CD4-positive, alpha-beta T cell (primary cell): ENCODE measurements at regions not wholly inside any gene's neighbourhood (a gene's known extent, or its start where the extent isn't known, plus 50 kb on each side); places are given as distances from the start of the nearest gene placed in this dataset.

Experiments used
- ATAC-seq: fragments of 200-7000 bp; cut with Tn5 transposase; one replicate; pipeline ENCODE4 v1.10.0; 2022; ENCODE audit warnings: mild to moderate bottlenecking; ENCODE audit not compliant: poor library complexity
- CTCF ChIA-PET: fragments of 350-600 bp; sonication (Branson Sonifier 250); formaldehyde crosslinking; loops from one replicate; lab custom pipeline; 2021; ENCODE audit warnings: antibody characterized with exemption, inconsistent platforms; lab: Charles Lee
- POLR2A ChIA-PET: fragments of 350-600 bp; sonication (Branson Sonifier 250); formaldehyde crosslinking; loops from one replicate; lab custom pipeline; 2021; ENCODE audit warnings: antibody characterized with exemption, inconsistent platforms; lab: Charles Lee
- DNase-seq, 14 experiments: peaks; one replicate each; pipeline ENCODE4 v3.0.0-alpha.2; 2013 to 2020; ENCODE audit warnings: mixed read lengths in 2 of 14
- H3K27ac ChIP-seq, 2 donors: one replicate each; pipeline versions ENCODE4 v1.5.1 to v1.7.0; 2013; ENCODE audit warnings: low read length in 2 of 2, low read depth in 1 of 2, mild to moderate bottlenecking in 1 of 2
- H3K27me3 ChIP-seq, 2 experiments: 1 replicate in 1 of 2; 2 replicates in 1 of 2; pipeline versions ENCODE4 v1.6.1 to v1.7.0; 2013; ENCODE audit warnings: low read length in 2 of 2, control low read depth in 1 of 2, mild to moderate bottlenecking in 1 of 2, moderate library complexity in 1 of 2; ENCODE audit not compliant: insufficient read depth in 2 of 2, control insufficient read depth in 1 of 2
- H3K36me3 ChIP-seq: one replicate; pipeline ENCODE4 v1.6.1; 2013; ENCODE audit warnings: low read length, control low read depth; ENCODE audit not compliant: insufficient read depth
- H3K4me1 ChIP-seq: one replicate; pipeline ENCODE4 v1.6.1; 2013; ENCODE audit warnings: low read length, control low read depth; ENCODE audit not compliant: insufficient read depth
- H3K4me3 ChIP-seq: one replicate; pipeline ENCODE4 v1.5.1; 2013; ENCODE audit warnings: mild to moderate bottlenecking, low read length, moderate library complexity
- H3K9me3 ChIP-seq, 2 experiments: 1 replicate in 1 of 2; 2 replicates in 1 of 2; pipeline versions ENCODE4 v1.6.1 to v1.7.0; 2013; ENCODE audit warnings: low read length in 2 of 2, mild to moderate bottlenecking in 2 of 2, control low read depth in 1 of 2, moderate library complexity in 1 of 2; ENCODE audit not compliant: control insufficient read depth in 1 of 2, insufficient read depth in 1 of 2
- H3K27ac Mint-ChIP-seq: one replicate; pipeline ENCODE4 v1.8.0; 2020; ENCODE audit warnings: mixed read lengths
- H3K27me3 Mint-ChIP-seq: one replicate; pipeline ENCODE4 v1.8.0; 2021; ENCODE audit warnings: mixed read lengths
- H3K36me3 Mint-ChIP-seq: one replicate; pipeline ENCODE4 v1.8.0; 2021; ENCODE audit warnings: low read depth, mixed read lengths
- H3K4me1 Mint-ChIP-seq: one replicate; pipeline ENCODE4 v1.8.0; 2021; ENCODE audit warnings: low read depth, mixed read lengths
- H3K4me3 Mint-ChIP-seq: one replicate; pipeline ENCODE4 v1.8.0; 2020; ENCODE audit warnings: mild to moderate bottlenecking, mixed read lengths
- H3K9me3 Mint-ChIP-seq: one replicate; pipeline ENCODE4 v1.8.0; 2020; ENCODE audit warnings: mixed read lengths
- CTCF ChIP-seq: fragments of 200-600 bp; IDR thresholded peaks from one replicate; pipeline ENCODE4 v1.8.0; 2022; ENCODE audit warnings: antibody characterized with exemption, mild to moderate bottlenecking
- intact Hi-C, 2 experiments: fragments of 100-400 bp; cut with DNase I in 1 of 2; cut with micrococcal nuclease in 1 of 2; formaldehyde crosslinking; loops; one replicate each; pipeline versions ENCODE4 v1.15.1 to v1.9.0; 2023 to 2025; cut with DNase I, micrococcal nuclease

GRCh38 chr20:23287354-23288190, 63.0 kb upstream of the NXT1 start:
- Mint-ChIP-seq H3K36me3 (no peaks in the 10 kb centered on the region), H3K4me3 (no peak overlapping the region), H3K27ac (no peak overlapping the region), H3K27me3 (peaks cover 27% of the 10 kb centered on the region), H3K4me1 (no peaks in the 10 kb centered on the region), H3K9me3 (no peaks in the 10 kb centered on the region)
- no peaks in the 10 kb centered on the region for H3K27me3 ChIP-seq
- ChIA-PET CTCF (no interaction called here), POLR2A (no interaction called here)
- no peak overlapping the region for H3K27ac ChIP-seq
- ATAC-seq: no peak
- intact Hi-C loops: no loop called here
- no peaks in the 10 kb centered on the region for H3K9me3 ChIP-seq
- no peaks in the 10 kb centered on the region for H3K36me3 ChIP-seq
- H3K4me3 ChIP-seq: no peak overlapping the region
- DNase-seq: no peak
- TF ChIP-seq CTCF: no peak
- no peaks in the 10 kb centered on the region for H3K4me1 ChIP-seq

GRCh38 chr20:23286346-23286745, 64.2 kb upstream of the NXT1 start:
- intact Hi-C loops: no loop called here
- H3K27ac ChIP-seq: no peak overlapping the region
- no peak overlapping the region for H3K4me3 Mint-ChIP-seq
- ATAC-seq (no peak), DNase-seq (no peak)
- H3K4me3 ChIP-seq: no peak overlapping the region
- TF ChIP-seq CTCF: no peak
- ChIA-PET CTCF (no interaction called here), POLR2A (no interaction called here)
- peaks cover 0 to 5% of the 10 kb centered on the region in 2 experiments for H3K27me3 ChIP-seq
- no peaks in the 10 kb centered on the region for H3K36me3 Mint-ChIP-seq
- no peaks in the 10 kb centered on the region for H3K4me1 ChIP-seq
- H3K9me3 Mint-ChIP-seq: no peaks in the 10 kb centered on the region
- no peaks in the 10 kb centered on the region for H3K9me3 ChIP-seq
- H3K27ac Mint-ChIP-seq: no peak overlapping the region
- peaks cover 26% of the 10 kb centered on the region for H3K27me3 Mint-ChIP-seq
- H3K4me1 Mint-ChIP-seq: no peaks in the 10 kb centered on the region
- H3K36me3 ChIP-seq: no peaks in the 10 kb centered on the region

- POLR2A ChIA-PET: no interaction called here
- Mint-ChIP-seq H3K4me3 (no peak overlapping the region), H3K27ac (no peak overlapping the region), H3K9me3 (no peaks in the 10 kb centered on the region), H3K4me1 (no peaks in the 10 kb centered on the region), H3K27me3 (peaks cover 21% of the 10 kb centered on the region), H3K36me3 (no peaks in the 10 kb centered on the region)
- intact Hi-C loops: no loop called here
- no peak overlapping the region for H3K4me3 ChIP-seq
- H3K36me3 ChIP-seq: no peaks in the 10 kb centered on the region
- CTCF ChIA-PET: no interaction called here
- H3K27me3 ChIP-seq: peaks cover 0 to 5% of the 10 kb centered on the region in 2 experiments
- no peak for ATAC-seq
- no peak for DNase-seq
- H3K9me3 ChIP-seq: no peaks in the 10 kb centered on the region
- no peak for TF ChIP-seq CTCF
- H3K27ac ChIP-seq: no peak overlapping the region
- H3K4me1 ChIP-seq: no peaks in the 10 kb centered on the region
These were observed 65.1 kb upstream of the NXT1 start for GRCh38 chr20:23285536-23285935.
